ENCODE measurements at regions not wholly inside any gene's neighbourhood (a gene's known extent, or its start where the extent isn't known, plus 50 kb on each side); places are given as distances from the start of the nearest gene placed in this dataset.

- Histone ChIP-seq H3K4me2 (replicated peaks; ENCODE audit: extremely low read depth, low read length, poor library complexity, severe bottlenecking) (no peak overlapping the region), H3K4me3 (replicated peaks in 1 of 3; ENCODE audit: low read depth in 2 of 3, low read length in 3 of 3) (no peak overlapping the region), H3K9ac (ENCODE audit: insufficient read depth, low read length, poor library complexity, severe bottlenecking) (no peak overlapping the region), H4K20me1 (ENCODE audit: insufficient read depth, low read length) (no peaks in the 10 kb centered on the region), H3K79me2 (ENCODE audit: insufficient read depth, low read length) (no peaks in the 10 kb centered on the region), H3K9me3 (replicated peaks in 1 of 2; ENCODE audit: control insufficient read depth in 1 of 2, insufficient read depth in 1 of 2, low read length in 2 of 2) (no peaks in the 10 kb centered on the region), H3K4me1 (ENCODE audit: control insufficient read depth in 1 of 2, insufficient read depth in 2 of 2, low read length in 2 of 2) (no peaks in the 10 kb centered on the region), H3K27ac (ENCODE audit: low read depth in 1 of 2, low read length in 2 of 2) (no peak overlapping the region), H3K36me3 (replicated peaks in 1 of 2; ENCODE audit: control insufficient read depth in 1 of 2, insufficient read depth in 2 of 2, low read length in 2 of 2) (no peaks in the 10 kb centered on the region), H2AFZ (ENCODE audit: insufficient read depth, low read depth, low read length, poor library complexity, severe bottlenecking) (no peak overlapping the region), H3K27me3 (ENCODE audit: control insufficient read depth in 2 of 2, insufficient read depth in 2 of 2, low read length in 2 of 2) (no peaks in the 10 kb centered on the region)
- Mint-ChIP-seq H3K4me3 (no peak overlapping the region), H3K27me3 (ENCODE audit: low read depth in 3 of 3) (peaks cover 2 to 6% (median 4%) of the 10 kb centered on the region in 3 donors), H3K9me3 (peaks cover 0 to 10% (median 4%) of the 10 kb centered on the region in 7 donors), H3K27ac (no peak overlapping the region), H3K36me3 (no peaks in the 10 kb centered on the region), H3K4me1 (no peaks in the 10 kb centered on the region)
- TF ChIP-seq CTCF (IDR thresholded peaks at IDR 0.05): no peak
- no peak for DNase-seq
- intact Hi-C loops (cut with micrococcal nuclease): no loop called here
- no CpG with 5 or more reads among the region's 1 CpG for WGBS (ENCODE audit: insufficient coverage)
These were observed 417.5 kb upstream of the TBX3 start for GRCh38 chr12:115101520-115101919.

DNA sequence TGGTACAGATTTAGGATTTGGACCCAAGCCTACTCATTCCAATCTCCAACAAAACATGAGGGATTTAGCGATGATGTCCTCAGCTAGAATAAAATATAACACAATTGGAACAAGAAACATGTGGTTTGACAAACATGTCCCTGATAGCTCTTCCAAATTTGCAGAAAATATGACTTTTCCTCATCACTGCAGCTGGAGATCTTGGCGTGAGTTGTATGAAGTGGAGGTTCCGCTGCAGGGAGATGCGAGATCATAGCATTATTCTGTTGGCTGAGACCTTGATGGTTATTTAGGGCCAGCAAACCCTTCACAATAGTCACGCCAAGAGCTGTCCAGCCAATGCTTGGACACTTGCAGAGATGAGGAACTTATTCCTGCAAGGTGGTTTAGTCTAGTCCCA, 413.4 kb upstream of the TBX3 start:
- Histone ChIP-seq H3K36me3 (replicated peaks in 1 of 2; ENCODE audit: control insufficient read depth in 1 of 2, insufficient read depth in 2 of 2, low read length in 2 of 2) (no peaks in the 10 kb centered on the region), H3K27ac (ENCODE audit: low read depth in 1 of 2, low read length in 2 of 2) (no peak overlapping the region), H3K27me3 (ENCODE audit: control insufficient read depth in 2 of 2, insufficient read depth in 2 of 2, low read length in 2 of 2) (no peaks in the 10 kb centered on the region), H3K9me3 (replicated peaks in 1 of 2; ENCODE audit: control insufficient read depth in 1 of 2, insufficient read depth in 1 of 2, low read length in 2 of 2) (no peaks in the 10 kb centered on the region), H3K79me2 (ENCODE audit: insufficient read depth, low read length) (no peaks in the 10 kb centered on the region), H3K4me2 (replicated peaks; ENCODE audit: extremely low read depth, low read length, poor library complexity, severe bottlenecking) (no peak overlapping the region), H3K4me3 (replicated peaks in 1 of 3; ENCODE audit: low read depth in 2 of 3, low read length in 3 of 3) (no peak overlapping the region), H3K9ac (ENCODE audit: insufficient read depth, low read length, poor library complexity, severe bottlenecking) (no peak overlapping the region), H3K4me1 (ENCODE audit: control insufficient read depth in 1 of 2, insufficient read depth in 2 of 2, low read length in 2 of 2) (no peaks in the 10 kb centered on the region), H4K20me1 (ENCODE audit: insufficient read depth, low read length) (no peaks in the 10 kb centered on the region), H2AFZ (ENCODE audit: insufficient read depth, low read depth, low read length, poor library complexity, severe bottlenecking) (no peak overlapping the region)
- Mint-ChIP-seq H3K9me3 (peaks cover 0 to 6% (median 3%) of the 10 kb centered on the region in 7 donors), H3K4me3 (no peak overlapping the region), H3K27ac (no peak overlapping the region), H3K4me1 (no peaks in the 10 kb centered on the region), H3K27me3 (ENCODE audit: low read depth in 3 of 3) (peaks cover 0 to 3% (median 0%) of the 10 kb centered on the region in 3 donors), H3K36me3 (no peaks in the 10 kb centered on the region)
- intact Hi-C loops (cut with micrococcal nuclease): no loop called here
- DNase-seq: no peak
- TF ChIP-seq CTCF (IDR thresholded peaks at IDR 0.05): no peak
- WGBS (ENCODE audit: insufficient coverage): 100% methylated on average over 2 of the region's 5 CpGs
